ENCODE measurements at regions not wholly inside any gene's neighbourhood (a gene's known extent, or its start where the extent isn't known, plus 50 kb on each side); places are given as distances from the start of the nearest gene placed in this dataset.

DNA sequence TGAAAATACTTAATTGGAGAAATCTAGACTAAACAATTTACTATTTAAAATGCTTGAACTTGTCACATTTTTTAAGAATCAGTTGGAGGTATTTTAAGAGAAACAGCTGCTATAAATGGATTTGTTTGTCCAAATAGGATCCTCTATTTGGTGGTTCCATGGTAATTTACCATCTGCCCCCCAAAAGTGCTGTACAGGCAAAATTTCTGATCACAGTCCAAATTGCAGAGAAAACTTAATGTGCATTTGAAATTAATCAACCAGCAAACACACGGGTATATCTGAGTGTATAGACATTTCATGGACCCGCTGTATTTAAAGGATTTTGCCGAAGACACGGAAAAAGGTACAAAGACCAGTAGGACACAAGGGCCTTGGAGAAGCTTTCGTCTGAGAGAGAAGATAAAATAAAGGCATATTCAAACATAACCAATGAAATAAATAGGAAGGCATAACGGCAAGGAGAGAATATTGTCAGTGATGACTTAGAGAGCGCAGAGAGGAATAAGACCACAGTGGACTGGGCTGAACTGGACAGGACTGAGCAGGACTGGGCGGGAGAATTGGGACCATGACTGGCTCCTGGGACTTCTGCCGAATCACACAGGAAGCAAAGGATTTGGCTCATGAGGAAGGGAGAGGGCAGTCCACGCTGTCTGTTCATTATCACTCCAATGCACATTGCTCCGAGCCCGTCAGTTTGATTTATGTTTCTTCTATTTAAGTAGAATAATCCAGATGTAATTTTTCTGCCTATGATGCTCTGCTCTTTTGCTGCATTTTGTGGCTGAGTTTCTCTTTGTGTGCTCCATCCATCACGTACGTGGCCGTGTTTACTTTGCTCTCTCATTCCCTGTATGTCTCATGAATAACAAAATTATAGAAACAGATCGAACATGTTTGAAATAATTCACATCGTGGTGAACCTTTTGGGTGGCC is 112.8 kb downstream of the PRLHR start (continued):
- TF ChIP-seq SNIP1 (IDR thresholded peaks at IDR 0.05; ENCODE audit: low read depth) (no peak), MBD2 (IDR thresholded peaks at IDR 0.05; ENCODE audit: borderline replicate concordance, low read depth) (no peak), ZBTB8A (IDR thresholded peaks at IDR 0.05; ENCODE audit: partially characterized antibody) (no peak), ZNF717 (CRISPR knock-in tag; IDR thresholded peaks at IDR 0.05) (no peak), WHSC1 (IDR thresholded peaks at IDR 0.05; ENCODE audit: low read length) (no peak), DNMT1 (IDR thresholded peaks at IDR 0.05) (no peak), ZNF324 (CRISPR knock-in tag; IDR thresholded peaks at IDR 0.05) (no peak), ETS2 (tag; IDR thresholded peaks at IDR 0.05; ENCODE audit: borderline replicate concordance, poor library complexity, severe bottlenecking) (no peak), CXXC5 (CRISPR knock-in tag; IDR thresholded peaks at IDR 0.05) (peak; percentile 62), U2AF2 (optimal IDR thresholded peaks at IDR 0.05; ENCODE audit: low read depth, low read length) (no peak), KDM1A (IDR thresholded peaks at IDR 0.05) (peak in 1 of 2 experiments; percentile 52; a peak in 2 of 4 replicates), ARID2 (IDR thresholded peaks at IDR 0.05) (no peak), ZSCAN29 (IDR thresholded peaks at IDR 0.05) (no peak), SMAD2 (IDR thresholded peaks at IDR 0.05; ENCODE audit: low read depth, low read length) (no peak), TCF7 (IDR thresholded peaks at IDR 0.05; ENCODE audit: borderline replicate concordance) (no peak), TGIF2 (CRISPR knock-in tag; IDR thresholded peaks at IDR 0.05) (no peak), NELFE (IDR thresholded peaks at IDR 0.05; ENCODE audit: insufficient read depth, insufficient read length) (no peak), ZNF12 (CRISPR knock-in tag; IDR thresholded peaks at IDR 0.05) (0 out of 2 replicates have a peak, but pooled peaks have one; percentile 44), RB1 (IDR thresholded peaks at IDR 0.05; ENCODE audit: low read depth) (no peak; the same call in 1 of the 2 replicates), GTF3C2 (IDR thresholded peaks at IDR 0.05; ENCODE audit: borderline replicate concordance, extremely low read depth, insufficient read length) (no peak), ZNF23 (CRISPR knock-in tag; IDR thresholded peaks at IDR 0.05) (no peak)
- TF ChIP-seq, protein P1, sequence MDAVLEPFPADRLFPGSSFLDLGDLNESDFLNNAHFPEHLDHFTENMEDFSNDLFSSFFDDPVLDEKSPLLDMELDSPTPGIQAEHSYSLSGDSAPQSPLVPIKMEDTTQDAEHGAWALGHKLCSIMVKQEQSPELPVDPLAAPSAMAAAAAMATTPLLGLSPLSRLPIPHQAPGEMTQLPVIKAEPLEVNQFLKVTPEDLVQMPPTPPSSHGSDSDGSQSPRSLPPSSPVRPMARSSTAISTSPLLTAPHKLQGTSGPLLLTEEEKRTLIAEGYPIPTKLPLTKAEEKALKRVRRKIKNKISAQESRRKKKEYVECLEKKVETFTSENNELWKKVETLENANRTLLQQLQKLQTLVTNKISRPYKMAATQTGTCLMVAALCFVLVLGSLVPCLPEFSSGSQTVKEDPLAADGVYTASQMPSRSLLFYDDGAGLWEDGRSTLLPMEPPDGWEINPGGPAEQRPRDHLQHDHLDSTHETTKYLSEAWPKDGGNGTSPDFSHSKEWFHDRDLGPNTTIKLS (IDR thresholded peaks at IDR 0.05; ENCODE audit: borderline replicate concordance, low read depth): peak; percentile 65; the same call in 1 of the 2 replicates
- TF ChIP-seq, protein P2, sequence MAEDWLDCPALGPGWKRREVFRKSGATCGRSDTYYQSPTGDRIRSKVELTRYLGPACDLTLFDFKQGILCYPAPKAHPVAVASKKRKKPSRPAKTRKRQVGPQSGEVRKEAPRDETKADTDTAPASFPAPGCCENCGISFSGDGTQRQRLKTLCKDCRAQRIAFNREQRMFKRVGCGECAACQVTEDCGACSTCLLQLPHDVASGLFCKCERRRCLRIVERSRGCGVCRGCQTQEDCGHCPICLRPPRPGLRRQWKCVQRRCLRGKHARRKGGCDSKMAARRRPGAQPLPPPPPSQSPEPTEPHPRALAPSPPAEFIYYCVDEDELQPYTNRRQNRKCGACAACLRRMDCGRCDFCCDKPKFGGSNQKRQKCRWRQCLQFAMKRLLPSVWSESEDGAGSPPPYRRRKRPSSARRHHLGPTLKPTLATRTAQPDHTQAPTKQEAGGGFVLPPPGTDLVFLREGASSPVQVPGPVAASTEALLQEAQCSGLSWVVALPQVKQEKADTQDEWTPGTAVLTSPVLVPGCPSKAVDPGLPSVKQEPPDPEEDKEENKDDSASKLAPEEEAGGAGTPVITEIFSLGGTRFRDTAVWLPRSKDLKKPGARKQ (CRISPR knock-in tag; IDR thresholded peaks at IDR 0.05): no peak

Data from K562 (cell line).